Heart left ventricle (tissue), 13 donors: ENCODE measurements at regions not wholly inside any gene's neighbourhood (a gene's known extent, or its start where the extent isn't known, plus 50 kb on each side); places are given as distances from the start of the nearest gene placed in this dataset.

Experiments
- CTCF ChIP-seq, 12 donors: fragments of 200-600 bp; sonication (generic) in 4 of 12; IDR thresholded peaks; one replicate each; pipeline versions ENCODE4 v1.5.0 to v1.8.0; 2018 to 2022; ENCODE audit warnings: antibody characterized with exemption in 12 of 12, mild to moderate bottlenecking in 5 of 12
- POLR2A ChIP-seq, 2 donors: fragments of 450-650 bp; IDR thresholded peaks; one replicate each; pipeline ENCODE4 v1.6.1; 2017; ENCODE audit warnings: antibody characterized with exemption in 2 of 2, mild to moderate bottlenecking in 2 of 2, moderate library complexity in 2 of 2
- donor health status: ischemic (EF 13 %, LVEDD 7.1; RV severe dilation, severe dysfunction).
- donor health status: DM: no; HTN: yes; CAD: no.
- donor health status: DM: no; HTN: no; CAD: no.
- donor health status: ischemic (EF 25% LVEDD 6.9; RV normal size, moderate dysfunction).
- donor health status: ischemic (EF 25% LVEDD 5.7; RV mildly dilated, moderate dysfunction).
- donor health status: ischemic (EF 35%, LVEDD 5.7; RV mildly dilated, moderate dysfunction).
- donor health status: nonischemic (EF 11% LVEDD 7.7; RV severe dilation, severe dysfunction).
- donor health status: DM: yes; HTN: yes; CAD: no.
- donor health status: PGD.
- donor health status: ischemic (EF 29% LVEDD 5.4; RV normal size, mild dysfunction).
- donor health status: nonischemic (EF 23%, LVEDD 6.1; RV moderate dilation, normal function).

GRCh38 chr11:90699791-90700400 is 477.0 kb upstream of the CHORDC1 start:
- TF ChIP-seq POLR2A (IDR thresholded peaks at IDR 0.05) (no peak), CTCF (IDR thresholded peaks at IDR 0.05) (no peak)
